Transverse colon (tissue), 3 donors: ENCODE measurements at regions not wholly inside any gene's neighbourhood (a gene's known extent, or its start where the extent isn't known, plus 50 kb on each side); places are given as distances from the start of the nearest gene placed in this dataset.

Experiments used
- CTCF ChIP-seq, 5 experiments: fragments of 200-600 bp in 3 of 5; fragments of 450-650 bp in 2 of 5; sonication (generic) in 3 of 5; IDR thresholded peaks; 1 replicate in 2 of 5; 2 replicates in 3 of 5; pipeline ENCODE4 v1.5.1; 2016 to 2017; ENCODE audit warnings: antibody characterized with exemption in 5 of 5, inconsistent platforms in 3 of 5, mild to moderate bottlenecking in 2 of 5, moderate library complexity in 1 of 5
- EP300 ChIP-seq: sonication (generic); formaldehyde crosslinking; IDR thresholded peaks from one replicate; pipeline ENCODE4 v1.6.1; 2017; ENCODE audit warnings: antibody characterized with exemption, low read depth

GRCh38 chr2:147109291-147109690, 735.5 kb upstream of the ACVR2A start:
- TF ChIP-seq CTCF (IDR thresholded peaks at IDR 0.05) = no peak
- TF ChIP-seq EP300 = no peak
